SK-N-SH treated with all-trans-retinoic acid at 6 μM for 48 hours (cell line): ENCODE measurements at regions not wholly inside any gene's neighbourhood (a gene's known extent, or its start where the extent isn't known, plus 50 kb on each side); places are given as distances from the start of the nearest gene placed in this dataset.

Experiments used
- ARNTL ChIP-seq: fragments of 450-650 bp; formaldehyde crosslinking; IDR thresholded peaks from 2 replicates; pipeline ENCODE4 v1.5.0; 2020; ENCODE audit warnings: low read depth, mild to moderate bottlenecking, moderate library complexity, borderline replicate concordance
- OSR1 ChIP-seq: fragments of 250-450 bp; sonication (Bioruptor Pico); IDR thresholded peaks from 2 replicates; pipeline ENCODE4 v1.8.0; 2022; ENCODE audit warnings: moderate library complexity, mild to moderate bottlenecking, inconsistent platforms
- ZC3H10 ChIP-seq: fragments of 250-450 bp; sonication (Bioruptor Pico); IDR thresholded peaks from 2 replicates; pipeline ENCODE4 v1.5.1; 2021; ENCODE audit warnings: mild to moderate bottlenecking, moderate library complexity
- TF ChIP-seq, protein P1 (sequence below): fragments of 250-450 bp; sonication (Bioruptor Pico); IDR thresholded peaks from 2 replicates; pipeline ENCODE4 v1.5.1; 2020; ENCODE audit warnings: low read depth, mild to moderate bottlenecking, moderate library complexity
- TF ChIP-seq, protein P2 (sequence below): fragments of 250-450 bp; sonication (Bioruptor Pico); IDR thresholded peaks from 2 replicates; pipeline ENCODE4 v1.5.1; 2021; ENCODE audit warnings: mild to moderate bottlenecking, moderate library complexity

- no peak for TF ChIP-seq ZC3H10 (CRISPR knock-in tag)
- no peak for TF ChIP-seq OSR1 (CRISPR knock-in tag)
- TF ChIP-seq ARNTL (CRISPR knock-in tag) = no peak
- TF ChIP-seq, protein P1, sequence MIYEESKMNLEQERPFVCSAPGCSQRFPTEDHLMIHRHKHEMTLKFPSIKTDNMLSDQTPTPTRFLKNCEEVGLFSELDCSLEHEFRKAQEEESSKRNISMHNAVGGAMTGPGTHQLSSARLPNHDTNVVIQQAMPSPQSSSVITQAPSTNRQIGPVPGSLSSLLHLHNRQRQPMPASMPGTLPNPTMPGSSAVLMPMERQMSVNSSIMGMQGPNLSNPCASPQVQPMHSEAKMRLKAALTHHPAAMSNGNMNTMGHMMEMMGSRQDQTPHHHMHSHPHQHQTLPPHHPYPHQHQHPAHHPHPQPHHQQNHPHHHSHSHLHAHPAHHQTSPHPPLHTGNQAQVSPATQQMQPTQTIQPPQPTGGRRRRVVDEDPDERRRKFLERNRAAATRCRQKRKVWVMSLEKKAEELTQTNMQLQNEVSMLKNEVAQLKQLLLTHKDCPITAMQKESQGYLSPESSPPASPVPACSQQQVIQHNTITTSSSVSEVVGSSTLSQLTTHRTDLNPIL (CRISPR knock-in tag) = no peak
- TF ChIP-seq, protein P2, sequence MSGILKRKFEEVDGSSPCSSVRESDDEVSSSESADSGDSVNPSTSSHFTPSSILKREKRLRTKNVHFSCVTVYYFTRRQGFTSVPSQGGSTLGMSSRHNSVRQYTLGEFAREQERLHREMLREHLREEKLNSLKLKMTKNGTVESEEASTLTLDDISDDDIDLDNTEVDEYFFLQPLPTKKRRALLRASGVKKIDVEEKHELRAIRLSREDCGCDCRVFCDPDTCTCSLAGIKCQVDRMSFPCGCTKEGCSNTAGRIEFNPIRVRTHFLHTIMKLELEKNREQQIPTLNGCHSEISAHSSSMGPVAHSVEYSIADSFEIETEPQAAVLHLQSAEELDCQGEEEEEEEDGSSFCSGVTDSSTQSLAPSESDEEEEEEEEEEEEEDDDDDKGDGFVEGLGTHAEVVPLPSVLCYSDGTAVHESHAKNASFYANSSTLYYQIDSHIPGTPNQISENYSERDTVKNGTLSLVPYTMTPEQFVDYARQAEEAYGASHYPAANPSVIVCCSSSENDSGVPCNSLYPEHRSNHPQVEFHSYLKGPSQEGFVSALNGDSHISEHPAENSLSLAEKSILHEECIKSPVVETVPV = no peak
Measured at GRCh38 chr1:218591966-218592365, 246.8 kb downstream of the TGFB2 start.
